Activated gamma-delta T cell (primary cell): ENCODE measurements at regions not wholly inside any gene's neighbourhood (a gene's known extent, or its start where the extent isn't known, plus 50 kb on each side); places are given as distances from the start of the nearest gene placed in this dataset.

Experiments used
- DNase-seq: peaks from one replicate; lab custom pipeline; 2025; lab: John Stamatoyannopoulos, UW

GRCh38 chr15:38672814-38673670, 108.4 kb upstream of the RASGRP1 start:
- no peak for DNase-seq

DNA sequence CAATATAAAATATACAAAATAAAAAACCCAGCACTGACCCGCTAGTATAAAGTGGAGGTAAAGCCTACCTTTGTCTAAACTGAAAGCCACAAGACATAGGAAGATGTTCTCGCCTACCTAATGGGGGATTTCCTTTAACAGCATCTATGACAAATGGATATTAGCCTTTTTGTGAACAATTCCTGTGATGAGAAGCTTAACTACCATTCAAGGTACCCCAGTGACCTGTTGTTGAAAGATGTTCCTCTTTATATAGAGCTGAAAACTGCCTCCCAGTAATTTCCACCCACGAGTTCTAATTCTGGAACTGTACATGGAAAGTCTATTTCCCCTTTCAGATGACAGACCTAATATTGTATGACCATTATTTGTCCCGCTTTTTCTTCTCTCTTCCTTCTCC, 109.8 kb upstream of the RASGRP1 start:
- no peak for DNase-seq

DNA sequence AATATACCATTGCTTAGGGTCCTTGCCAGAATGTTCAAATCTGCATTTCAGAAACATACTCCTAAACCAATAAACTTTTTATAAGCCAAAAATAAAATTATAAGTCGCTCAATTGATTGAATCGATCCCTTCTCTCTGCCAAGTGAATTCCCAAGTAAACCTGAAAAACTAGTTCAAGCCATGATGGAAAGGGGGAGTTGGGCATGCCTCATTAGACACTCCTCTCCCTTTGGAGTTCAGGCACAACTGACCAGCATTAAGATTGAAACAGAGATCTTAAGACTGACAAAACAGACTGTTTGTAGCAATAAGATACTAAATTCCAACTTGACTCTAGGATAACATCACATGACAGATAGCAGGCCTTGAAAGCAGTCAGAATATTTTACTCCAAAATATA, 113.7 kb upstream of the RASGRP1 start:
- no peak for DNase-seq

DNA sequence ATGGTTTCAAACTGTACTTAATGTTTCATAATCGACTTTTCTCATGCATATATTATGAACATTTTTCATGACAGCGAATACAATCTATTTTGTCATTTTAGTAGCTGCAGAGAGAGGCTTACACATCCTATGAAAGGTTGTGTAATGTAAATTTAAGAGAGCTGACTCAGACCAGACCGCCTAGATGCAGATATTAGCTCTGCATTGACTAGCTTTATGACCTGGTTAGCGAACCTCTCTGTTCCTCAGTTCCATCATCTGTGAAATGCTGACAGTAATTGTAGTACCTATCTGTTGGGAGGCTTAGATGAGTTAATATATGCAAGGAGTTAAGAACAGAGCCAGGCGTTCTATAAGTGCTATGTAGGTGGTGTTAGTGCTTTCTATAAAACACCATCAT, 116.2 kb upstream of the RASGRP1 start:
- DNase-seq = no peak

DNA sequence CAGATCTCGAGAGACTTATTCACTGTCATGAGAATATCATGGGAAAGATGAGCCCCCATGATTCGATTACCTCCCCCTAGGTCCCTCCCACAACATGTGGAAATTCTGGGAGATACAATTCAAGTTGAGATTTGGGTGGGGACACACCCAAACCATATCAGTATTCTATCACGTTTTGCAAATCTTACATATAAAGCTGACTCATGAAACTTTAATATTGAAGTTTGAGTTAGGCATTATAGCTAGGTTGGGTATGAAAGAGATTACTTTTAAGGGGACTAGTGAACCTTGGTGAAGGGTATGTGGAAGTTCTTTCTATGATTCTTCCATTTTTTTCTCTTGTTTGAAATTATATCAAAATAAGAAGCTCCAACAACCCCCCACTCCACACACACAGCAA, 117.7 kb upstream of the RASGRP1 start:
- no peak for DNase-seq

DNA sequence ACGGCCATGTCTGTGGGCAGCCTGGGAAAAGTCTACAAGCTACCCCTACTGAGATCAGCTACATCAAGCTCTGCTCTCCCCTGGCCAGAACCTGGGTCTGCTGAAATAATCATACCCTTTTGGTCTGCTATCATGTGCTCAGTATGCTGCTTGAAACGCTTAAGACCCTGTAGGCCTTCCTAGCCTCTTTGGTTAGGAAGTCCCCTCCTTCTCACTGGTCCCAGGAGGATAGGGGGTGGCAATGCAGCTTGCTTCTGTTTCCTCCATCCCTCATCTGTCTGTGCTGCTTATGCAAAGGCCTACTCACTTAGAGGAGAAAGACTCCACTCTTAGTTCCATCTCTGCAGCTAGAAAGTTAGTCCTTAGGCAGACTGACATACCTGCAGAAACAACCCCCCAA, 118.2 kb upstream of the RASGRP1 start:
- DNase-seq = no peak

DNA sequence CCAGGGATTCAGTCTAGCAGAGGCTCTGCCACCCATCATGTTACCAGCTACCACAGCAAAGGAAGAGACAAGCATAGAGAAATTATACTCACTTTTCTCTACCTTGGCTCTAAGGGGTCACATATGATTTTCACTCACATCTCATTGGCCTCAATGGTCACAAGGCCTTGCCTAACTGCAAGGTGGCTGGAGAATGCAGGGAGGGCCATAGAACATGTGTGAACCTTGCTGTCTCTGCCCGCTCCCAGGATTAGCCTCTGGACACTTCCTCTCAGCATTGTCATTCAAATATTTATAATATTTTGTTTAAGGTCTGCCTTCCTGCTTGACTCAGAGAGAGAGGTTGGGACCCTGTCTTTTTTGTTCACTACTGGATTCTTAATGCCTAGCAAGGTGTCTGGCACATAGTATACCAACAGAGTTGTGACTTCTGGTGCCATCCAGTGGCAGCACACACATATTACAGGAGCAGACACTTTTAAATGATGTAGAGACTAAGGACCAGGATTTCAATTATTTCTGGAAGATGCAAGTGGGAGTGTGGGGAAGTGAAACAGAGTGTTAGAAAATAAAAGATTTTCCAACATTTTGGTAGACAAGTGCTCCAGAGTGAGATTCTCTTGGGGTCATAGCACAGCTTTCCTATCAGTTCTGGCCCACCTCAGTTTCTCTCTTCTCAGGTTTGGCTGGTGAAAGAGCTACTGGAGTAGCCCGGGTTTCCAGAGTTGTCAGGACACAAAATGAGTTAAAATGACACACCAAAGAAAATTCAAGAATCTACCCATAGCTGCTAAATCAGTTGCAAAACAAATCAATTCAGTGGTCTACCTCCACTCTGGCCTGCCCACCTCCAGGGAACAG, 119.0 kb upstream of the RASGRP1 start:
- no peak for DNase-seq

- no peak for DNase-seq
Measured at GRCh38 chr15:38684440-38685010, 119.9 kb upstream of the RASGRP1 start.

- no peak for DNase-seq
Measured at GRCh38 chr15:38685686-38686339, 121.2 kb upstream of the RASGRP1 start.

DNA sequence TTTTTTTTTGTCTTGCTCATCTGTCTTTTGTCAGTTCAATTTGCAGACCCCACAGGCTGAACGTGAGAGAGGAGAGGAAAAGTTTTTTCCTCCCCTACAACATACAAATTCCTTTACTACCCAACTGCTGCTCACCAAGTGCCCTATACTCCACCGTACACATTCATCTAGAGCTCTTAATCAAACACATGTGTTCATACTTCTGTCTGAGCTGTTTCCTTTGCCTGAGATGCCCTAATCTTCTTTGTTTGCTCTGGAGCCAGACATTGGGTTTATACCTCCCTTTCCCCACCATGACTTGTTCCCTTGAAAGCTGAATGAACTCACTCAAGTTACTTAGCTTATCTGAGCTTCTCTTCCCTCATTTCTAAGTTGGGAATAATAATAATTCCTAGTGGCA, 122.7 kb upstream of the RASGRP1 start:
- no peak for DNase-seq

GRCh38 chr15:38687775-38688495, 123.3 kb upstream of the RASGRP1 start:
- no peak for DNase-seq

DNA sequence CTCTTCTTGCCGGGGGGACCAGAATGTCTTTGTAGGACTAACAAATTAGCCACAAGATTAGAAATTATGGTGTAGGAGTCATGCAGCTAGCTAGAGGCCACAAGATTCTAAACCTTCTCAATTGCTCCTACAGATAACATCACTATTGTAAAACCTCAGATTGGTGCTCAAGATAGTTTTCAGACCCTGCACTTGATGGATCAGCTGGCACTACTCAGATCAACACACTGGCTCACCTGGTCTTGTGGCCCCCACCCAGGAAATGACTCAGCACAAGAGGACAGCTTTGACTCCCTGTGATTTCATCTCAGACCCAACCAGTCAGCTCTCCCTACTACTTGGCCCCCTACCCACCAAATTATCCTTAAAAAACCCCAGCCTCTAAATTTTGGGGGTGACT, 124.1 kb upstream of the RASGRP1 start:
- DNase-seq = no peak

DNA sequence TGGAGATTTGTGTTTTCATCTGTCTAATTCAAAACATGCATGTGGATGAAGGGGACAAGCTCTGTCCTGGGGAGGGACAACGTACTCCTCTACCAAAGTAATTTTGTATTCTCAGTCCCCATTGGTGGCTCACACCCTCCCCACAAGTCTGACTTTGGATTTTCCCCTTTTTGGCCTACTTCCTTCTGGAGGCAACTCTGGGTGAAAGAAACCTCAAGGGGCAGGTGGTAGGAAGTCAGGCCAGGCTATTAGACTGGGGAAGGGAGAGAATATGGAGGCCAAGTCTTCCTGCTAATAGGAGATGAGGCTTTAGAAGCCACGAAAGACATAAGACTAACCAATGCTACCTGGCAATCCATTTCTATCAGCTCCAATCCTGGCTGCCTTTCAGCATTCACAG, 124.9 kb upstream of the RASGRP1 start:
- DNase-seq = no peak

DNA sequence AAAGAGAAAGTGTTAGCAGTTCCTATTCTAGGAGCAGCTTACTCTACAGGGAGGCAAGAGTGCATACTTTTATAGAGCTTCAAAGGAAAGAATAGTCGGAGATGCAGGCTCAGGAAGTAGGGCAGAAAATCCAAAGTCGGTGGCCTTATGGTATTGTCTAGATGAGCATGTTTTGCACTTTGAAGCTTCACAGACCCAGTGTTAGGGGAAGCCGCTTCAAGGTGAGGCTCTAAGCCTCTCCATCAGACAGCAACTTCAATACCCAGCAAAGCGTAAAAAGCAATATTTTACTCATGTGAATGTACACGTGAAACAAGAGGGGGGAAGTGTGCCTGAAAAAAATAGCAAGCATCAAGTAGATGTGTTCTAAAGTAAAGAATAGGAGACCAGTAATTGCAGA, 125.6 kb upstream of the RASGRP1 start:
- no peak for DNase-seq

DNA sequence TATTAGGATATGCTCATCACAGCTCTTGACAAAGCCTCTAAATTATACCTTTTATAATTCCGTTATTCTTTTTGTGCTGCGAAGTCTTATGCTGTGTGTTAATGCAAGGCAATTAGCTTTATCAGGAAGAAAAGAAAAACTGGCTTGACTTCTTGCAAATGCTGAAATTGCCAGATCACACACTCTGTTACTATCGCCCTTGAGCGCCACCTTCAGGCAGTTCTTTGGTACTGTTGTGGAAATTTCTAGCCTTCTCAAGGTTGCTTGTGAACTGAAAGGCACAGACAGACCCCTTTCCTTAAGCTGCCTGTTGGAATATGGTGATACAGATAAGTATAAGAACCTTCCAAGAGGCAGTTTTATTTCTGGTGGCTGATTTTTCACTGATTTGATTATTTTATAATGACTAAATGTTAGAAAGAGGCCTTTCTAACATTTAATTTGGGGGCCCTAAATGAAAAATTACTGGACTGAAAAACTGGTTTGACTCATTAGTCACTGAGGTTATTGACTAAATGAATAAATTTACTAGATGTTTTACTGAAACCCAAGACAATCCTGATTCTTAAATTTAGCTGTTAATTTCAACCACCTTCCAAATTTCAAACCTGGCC, 126.2 kb upstream of the RASGRP1 start:
- no peak for DNase-seq

- DNase-seq = no peak
Measured at GRCh38 chr15:38691377-38691776, 126.8 kb upstream of the RASGRP1 start.

GRCh38 chr15:38691965-38692788, 127.6 kb upstream of the RASGRP1 start:
- no peak for DNase-seq

DNA sequence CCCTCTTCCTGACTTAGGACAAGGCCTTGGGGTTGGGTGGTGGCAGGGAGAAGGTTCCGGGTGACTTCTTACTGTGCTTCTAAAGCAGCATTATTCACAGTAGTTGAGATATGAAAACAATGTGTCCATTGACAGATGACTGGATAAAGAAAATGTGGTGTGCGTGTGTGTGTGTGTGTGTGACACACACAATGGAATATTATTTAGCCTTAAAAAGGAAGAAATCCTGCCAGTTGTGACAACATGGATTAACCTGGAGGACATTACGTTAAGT, 128.1 kb upstream of the RASGRP1 start:
- DNase-seq = no peak

DNA sequence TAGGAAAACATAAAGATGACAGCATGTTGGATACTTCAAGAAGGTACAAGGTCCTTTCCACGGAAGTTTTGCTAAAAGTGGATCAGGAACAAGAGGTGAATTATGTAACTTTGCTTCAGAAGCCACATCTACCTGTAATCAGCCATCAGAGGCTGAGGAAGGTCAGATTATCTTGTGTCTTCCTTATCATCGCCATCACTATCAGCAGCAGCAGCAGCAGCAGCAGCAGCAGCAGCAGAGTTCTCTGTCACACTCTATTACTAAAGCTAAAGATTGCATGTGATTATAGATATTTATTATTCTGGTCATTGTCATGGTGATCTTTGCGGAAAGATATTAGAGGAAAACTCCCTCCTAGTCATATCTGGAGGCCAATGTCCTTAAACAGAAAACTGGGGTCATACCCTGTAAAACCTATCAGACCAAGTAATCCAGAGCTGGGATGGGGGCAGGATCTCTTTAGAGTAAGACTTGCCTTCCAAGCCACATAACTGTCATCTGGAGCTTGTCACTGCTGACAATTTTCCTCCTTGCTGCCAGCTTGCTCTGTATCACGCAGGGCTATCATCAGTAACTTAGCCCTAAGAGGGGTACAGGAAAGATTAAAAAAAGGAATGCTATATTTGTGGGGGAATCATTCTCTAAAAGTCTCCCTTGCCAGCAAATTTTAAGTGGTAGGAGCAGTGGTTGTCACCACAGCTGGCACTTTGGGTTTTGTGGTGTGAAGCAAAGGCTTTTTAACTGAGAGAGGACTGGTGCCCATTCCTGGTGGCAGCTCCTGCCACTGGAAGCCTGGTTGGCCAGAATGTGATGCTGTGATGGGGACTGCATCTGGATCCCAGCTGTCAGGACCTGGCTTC, 130.9 kb upstream of the RASGRP1 start:
- no peak for DNase-seq
